SK-N-SH treated with all-trans-retinoic acid at 6 μM for 48 hours (cell line): ENCODE measurements at regions not wholly inside any gene's neighbourhood (a gene's known extent, or its start where the extent isn't known, plus 50 kb on each side); places are given as distances from the start of the nearest gene placed in this dataset.

Experiments used
- ATAC-seq: fragments of 200-7000 bp; cut with Tn5 transposase; 3 replicates; pipeline ENCODE4 v1.9.1; 2020; ENCODE audit warnings: mild to moderate bottlenecking, moderate library complexity
- ARNTL ChIP-seq: fragments of 450-650 bp; formaldehyde crosslinking; IDR thresholded peaks from 2 replicates; pipeline ENCODE4 v1.5.0; 2020; ENCODE audit warnings: low read depth, mild to moderate bottlenecking, moderate library complexity, borderline replicate concordance
- BACH2 ChIP-seq: fragments of 250-450 bp; sonication (Bioruptor Pico); IDR thresholded peaks from 2 replicates; pipeline ENCODE4 v1.9.0; 2021; ENCODE audit warnings: mild to moderate bottlenecking, borderline replicate concordance
- CSDC2 ChIP-seq: fragments of 250-450 bp; sonication (Bioruptor Pico); IDR thresholded peaks from 2 replicates; pipeline ENCODE4 v1.5.0; 2020; ENCODE audit warnings: mild to moderate bottlenecking, moderate library complexity
- ESRRG ChIP-seq: fragments of 250-450 bp; sonication (Bioruptor Pico); IDR thresholded peaks from 2 replicates; pipeline ENCODE4 v1.6.1; 2021; ENCODE audit warnings: mild to moderate bottlenecking
- GLIS3 ChIP-seq: fragments of 250-450 bp; sonication (Bioruptor Pico); IDR thresholded peaks from 2 replicates; pipeline ENCODE4 v1.5.0; 2020; ENCODE audit warnings: mild to moderate bottlenecking, moderate library complexity
- ISL1 ChIP-seq: fragments of 250-450 bp; sonication (Bioruptor Pico); IDR thresholded peaks from 2 replicates; pipeline ENCODE4 v2.1.2; 2022; ENCODE audit warnings: mild to moderate bottlenecking, moderate library complexity
- OSR1 ChIP-seq: fragments of 250-450 bp; sonication (Bioruptor Pico); IDR thresholded peaks from 2 replicates; pipeline ENCODE4 v1.8.0; 2022; ENCODE audit warnings: moderate library complexity, mild to moderate bottlenecking, inconsistent platforms
- PPARA ChIP-seq: fragments of 250-450 bp; sonication (Bioruptor Pico); IDR thresholded peaks from 2 replicates; pipeline ENCODE4 v1.5.0; 2020; ENCODE audit warnings: mild to moderate bottlenecking, borderline replicate concordance
- RARB ChIP-seq: fragments of 250-450 bp; sonication (Bioruptor Pico); IDR thresholded peaks from 2 replicates; pipeline ENCODE4 v1.8.0; 2021; ENCODE audit warnings: mild to moderate bottlenecking, moderate library complexity
- SNAI2 ChIP-seq: fragments of 250-450 bp; sonication (Bioruptor Pico); IDR thresholded peaks from 2 replicates; pipeline ENCODE4 v1.5.0; 2020; ENCODE audit warnings: mild to moderate bottlenecking, moderate library complexity
- TCF4 ChIP-seq: fragments of 250-450 bp; sonication (Bioruptor Pico); IDR thresholded peaks from 2 replicates; pipeline ENCODE4 v1.8.0; 2021; ENCODE audit warnings: mild to moderate bottlenecking, moderate library complexity, borderline replicate concordance
- TOX ChIP-seq: fragments of 250-450 bp; sonication (Bioruptor Pico); IDR thresholded peaks from 2 replicates; pipeline ENCODE4 v1.8.0; 2021; ENCODE audit warnings: mild to moderate bottlenecking, moderate library complexity, borderline replicate concordance
- ZC3H10 ChIP-seq: fragments of 250-450 bp; sonication (Bioruptor Pico); IDR thresholded peaks from 2 replicates; pipeline ENCODE4 v1.5.1; 2021; ENCODE audit warnings: mild to moderate bottlenecking, moderate library complexity
- ZFP3 ChIP-seq: fragments of 250-450 bp; sonication (Bioruptor Pico); IDR thresholded peaks from 2 replicates; pipeline ENCODE4 v1.5.0; 2020; ENCODE audit warnings: mild to moderate bottlenecking, moderate library complexity
- ZFP30 ChIP-seq: fragments of 450-650 bp; formaldehyde crosslinking; IDR thresholded peaks from 2 replicates; pipeline ENCODE4 v1.5.0; 2022; ENCODE audit warnings: mild to moderate bottlenecking, moderate library complexity
- ZNF565 ChIP-seq: fragments of 450-650 bp; formaldehyde crosslinking; conservative IDR thresholded peaks from 2 replicates; pipeline ENCODE4 v1.5.0; 2020; ENCODE audit warnings: low read depth, mild to moderate bottlenecking, moderate library complexity
- ZNF70 ChIP-seq: fragments of 450-650 bp; formaldehyde crosslinking; IDR thresholded peaks from 2 replicates; pipeline ENCODE4 v1.5.0; 2020; ENCODE audit warnings: mild to moderate bottlenecking, moderate library complexity
- ZNF8 ChIP-seq: fragments of 450-650 bp; formaldehyde crosslinking; IDR thresholded peaks from 2 replicates; pipeline ENCODE4 v1.5.0; 2020; ENCODE audit warnings: mild to moderate bottlenecking, moderate library complexity
- TF ChIP-seq, protein P1 (sequence below): fragments of 250-450 bp; sonication (Bioruptor Pico); IDR thresholded peaks from 2 replicates; pipeline ENCODE4 v1.8.0; 2020; ENCODE audit warnings: mild to moderate bottlenecking, moderate library complexity, borderline replicate concordance
- TF ChIP-seq, protein P2 (sequence below): fragments of 250-450 bp; sonication (Bioruptor Pico); IDR thresholded peaks from 2 replicates; pipeline ENCODE4 v1.5.0; 2020; ENCODE audit warnings: mild to moderate bottlenecking, moderate library complexity
- TF ChIP-seq, protein P3 (sequence below): fragments of 250-450 bp; sonication (Bioruptor Pico); IDR thresholded peaks from 2 replicates; pipeline ENCODE4 v1.5.1; 2020; ENCODE audit warnings: low read depth, mild to moderate bottlenecking, moderate library complexity

DNA sequence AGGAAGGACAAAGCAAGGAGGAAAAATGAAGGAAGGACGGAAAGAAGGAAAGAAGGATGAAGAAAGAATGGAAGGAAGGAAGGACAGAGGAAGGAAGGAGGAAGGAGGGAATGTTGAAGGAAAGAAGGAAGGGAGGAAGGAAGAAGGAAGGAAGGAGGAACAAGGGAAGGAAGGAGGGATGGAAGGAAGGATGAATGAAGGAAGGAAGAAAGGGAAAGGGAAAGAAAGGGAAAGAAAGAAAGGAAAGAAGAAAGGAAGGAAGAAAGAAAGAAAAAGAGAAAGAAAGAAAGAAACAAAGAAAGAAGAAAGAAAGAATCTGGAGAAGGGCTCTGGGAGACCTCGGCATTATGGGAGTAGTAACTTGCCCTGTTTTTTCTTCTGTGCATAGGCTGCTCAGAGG lies 70.8 kb upstream of the SHISA3 start (continued):
- TF ChIP-seq, protein P1, sequence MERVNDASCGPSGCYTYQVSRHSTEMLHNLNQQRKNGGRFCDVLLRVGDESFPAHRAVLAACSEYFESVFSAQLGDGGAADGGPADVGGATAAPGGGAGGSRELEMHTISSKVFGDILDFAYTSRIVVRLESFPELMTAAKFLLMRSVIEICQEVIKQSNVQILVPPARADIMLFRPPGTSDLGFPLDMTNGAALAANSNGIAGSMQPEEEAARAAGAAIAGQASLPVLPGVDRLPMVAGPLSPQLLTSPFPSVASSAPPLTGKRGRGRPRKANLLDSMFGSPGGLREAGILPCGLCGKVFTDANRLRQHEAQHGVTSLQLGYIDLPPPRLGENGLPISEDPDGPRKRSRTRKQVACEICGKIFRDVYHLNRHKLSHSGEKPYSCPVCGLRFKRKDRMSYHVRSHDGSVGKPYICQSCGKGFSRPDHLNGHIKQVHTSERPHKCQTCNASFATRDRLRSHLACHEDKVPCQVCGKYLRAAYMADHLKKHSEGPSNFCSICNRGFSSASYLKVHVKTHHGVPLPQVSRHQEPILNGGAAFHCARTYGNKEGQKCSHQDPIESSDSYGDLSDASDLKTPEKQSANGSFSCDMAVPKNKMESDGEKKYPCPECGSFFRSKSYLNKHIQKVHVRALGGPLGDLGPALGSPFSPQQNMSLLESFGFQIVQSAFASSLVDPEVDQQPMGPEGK (CRISPR knock-in tag), result no peak
- TF ChIP-seq ZNF70 (CRISPR knock-in tag) (no peak), SNAI2 (CRISPR knock-in tag) (no peak), TCF4 (CRISPR knock-in tag) (no peak), ZC3H10 (CRISPR knock-in tag) (no peak), RARB (no peak), ESRRG (CRISPR knock-in tag) (no peak)
- TF ChIP-seq, protein P2, sequence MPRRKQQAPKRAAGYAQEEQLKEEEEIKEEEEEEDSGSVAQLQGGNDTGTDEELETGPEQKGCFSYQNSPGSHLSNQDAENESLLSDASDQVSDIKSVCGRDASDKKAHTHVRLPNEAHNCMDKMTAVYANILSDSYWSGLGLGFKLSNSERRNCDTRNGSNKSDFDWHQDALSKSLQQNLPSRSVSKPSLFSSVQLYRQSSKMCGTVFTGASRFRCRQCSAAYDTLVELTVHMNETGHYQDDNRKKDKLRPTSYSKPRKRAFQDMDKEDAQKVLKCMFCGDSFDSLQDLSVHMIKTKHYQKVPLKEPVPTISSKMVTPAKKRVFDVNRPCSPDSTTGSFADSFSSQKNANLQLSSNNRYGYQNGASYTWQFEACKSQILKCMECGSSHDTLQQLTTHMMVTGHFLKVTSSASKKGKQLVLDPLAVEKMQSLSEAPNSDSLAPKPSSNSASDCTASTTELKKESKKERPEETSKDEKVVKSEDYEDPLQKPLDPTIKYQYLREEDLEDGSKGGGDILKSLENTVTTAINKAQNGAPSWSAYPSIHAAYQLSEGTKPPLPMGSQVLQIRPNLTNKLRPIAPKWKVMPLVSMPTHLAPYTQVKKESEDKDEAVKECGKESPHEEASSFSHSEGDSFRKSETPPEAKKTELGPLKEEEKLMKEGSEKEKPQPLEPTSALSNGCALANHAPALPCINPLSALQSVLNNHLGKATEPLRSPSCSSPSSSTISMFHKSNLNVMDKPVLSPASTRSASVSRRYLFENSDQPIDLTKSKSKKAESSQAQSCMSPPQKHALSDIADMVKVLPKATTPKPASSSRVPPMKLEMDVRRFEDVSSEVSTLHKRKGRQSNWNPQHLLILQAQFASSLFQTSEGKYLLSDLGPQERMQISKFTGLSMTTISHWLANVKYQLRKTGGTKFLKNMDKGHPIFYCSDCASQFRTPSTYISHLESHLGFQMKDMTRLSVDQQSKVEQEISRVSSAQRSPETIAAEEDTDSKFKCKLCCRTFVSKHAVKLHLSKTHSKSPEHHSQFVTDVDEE (CRISPR knock-in tag), result no peak

DNA sequence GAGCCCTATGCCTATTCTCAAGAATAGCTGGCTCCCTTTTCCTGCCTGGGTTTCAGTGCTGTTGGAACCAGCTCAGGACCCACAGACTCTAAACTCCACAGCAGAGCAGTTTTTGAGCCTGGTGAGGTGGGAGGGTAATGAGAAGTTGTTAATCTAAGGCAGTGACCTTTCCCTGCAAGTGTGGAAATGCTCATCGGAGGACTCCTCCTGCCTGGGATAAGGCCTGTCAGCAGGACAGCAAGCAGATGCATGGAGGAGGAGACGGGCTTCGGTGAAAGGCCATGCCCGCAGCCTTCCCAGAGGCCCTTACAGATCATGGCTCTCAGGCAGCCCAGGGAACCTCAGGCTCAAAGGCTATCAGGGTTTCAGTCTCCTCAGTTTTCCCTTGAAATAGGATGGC lies 70.0 kb upstream of the SHISA3 start:
- TF ChIP-seq BACH2 (CRISPR knock-in tag) (no peak), GLIS3 (CRISPR knock-in tag) (no peak), OSR1 (CRISPR knock-in tag) (no peak), SNAI2 (CRISPR knock-in tag) (no peak), TCF4 (CRISPR knock-in tag) (no peak), TOX (CRISPR knock-in tag) (no peak), ISL1 (CRISPR knock-in tag) (no peak), RARB (no peak), ZFP30 (CRISPR knock-in tag) (no peak), CSDC2 (CRISPR knock-in tag) (no peak), ZNF565 (CRISPR knock-in tag) (no peak), ZNF70 (CRISPR knock-in tag) (no peak), ZNF8 (no peak), ZFP3 (no peak), ZC3H10 (CRISPR knock-in tag) (no peak), ARNTL (CRISPR knock-in tag) (no peak)
- TF ChIP-seq, protein P1 (CRISPR knock-in tag), result no peak
- TF ChIP-seq, all 23 proteins: peak for 0
- no peak for ATAC-seq

DNA sequence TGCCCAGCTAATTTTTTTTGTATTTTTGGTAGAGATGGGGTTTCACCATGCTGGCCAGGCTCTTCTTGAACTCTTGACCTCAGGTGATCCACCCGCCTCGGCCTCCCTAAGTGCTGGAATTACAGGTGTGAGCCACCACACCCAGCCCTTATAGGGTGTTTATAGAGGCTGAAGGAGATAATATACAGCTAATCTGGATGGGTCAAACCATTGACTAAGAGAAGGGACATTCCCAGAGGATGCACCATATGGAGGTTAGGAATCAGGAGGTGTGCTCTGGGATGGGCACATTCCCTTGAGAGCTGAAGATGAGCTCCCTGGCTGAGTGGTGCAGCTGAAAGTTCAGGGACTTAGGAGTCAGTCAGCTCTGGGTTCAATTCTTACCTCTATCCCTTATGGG lies 68.3 kb upstream of the SHISA3 start:
- no peak for ATAC-seq
- TF ChIP-seq ZFP3 (no peak), ZNF565 (CRISPR knock-in tag) (no peak), CSDC2 (CRISPR knock-in tag) (no peak), ARNTL (CRISPR knock-in tag) (no peak), SNAI2 (CRISPR knock-in tag) (no peak), ESRRG (CRISPR knock-in tag) (no peak), ISL1 (CRISPR knock-in tag) (no peak), TOX (CRISPR knock-in tag) (no peak), TCF4 (CRISPR knock-in tag) (no peak), BACH2 (CRISPR knock-in tag) (no peak), OSR1 (CRISPR knock-in tag) (no peak), ZC3H10 (CRISPR knock-in tag) (no peak)
- TF ChIP-seq, protein P3, sequence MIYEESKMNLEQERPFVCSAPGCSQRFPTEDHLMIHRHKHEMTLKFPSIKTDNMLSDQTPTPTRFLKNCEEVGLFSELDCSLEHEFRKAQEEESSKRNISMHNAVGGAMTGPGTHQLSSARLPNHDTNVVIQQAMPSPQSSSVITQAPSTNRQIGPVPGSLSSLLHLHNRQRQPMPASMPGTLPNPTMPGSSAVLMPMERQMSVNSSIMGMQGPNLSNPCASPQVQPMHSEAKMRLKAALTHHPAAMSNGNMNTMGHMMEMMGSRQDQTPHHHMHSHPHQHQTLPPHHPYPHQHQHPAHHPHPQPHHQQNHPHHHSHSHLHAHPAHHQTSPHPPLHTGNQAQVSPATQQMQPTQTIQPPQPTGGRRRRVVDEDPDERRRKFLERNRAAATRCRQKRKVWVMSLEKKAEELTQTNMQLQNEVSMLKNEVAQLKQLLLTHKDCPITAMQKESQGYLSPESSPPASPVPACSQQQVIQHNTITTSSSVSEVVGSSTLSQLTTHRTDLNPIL (CRISPR knock-in tag), result no peak

DNA sequence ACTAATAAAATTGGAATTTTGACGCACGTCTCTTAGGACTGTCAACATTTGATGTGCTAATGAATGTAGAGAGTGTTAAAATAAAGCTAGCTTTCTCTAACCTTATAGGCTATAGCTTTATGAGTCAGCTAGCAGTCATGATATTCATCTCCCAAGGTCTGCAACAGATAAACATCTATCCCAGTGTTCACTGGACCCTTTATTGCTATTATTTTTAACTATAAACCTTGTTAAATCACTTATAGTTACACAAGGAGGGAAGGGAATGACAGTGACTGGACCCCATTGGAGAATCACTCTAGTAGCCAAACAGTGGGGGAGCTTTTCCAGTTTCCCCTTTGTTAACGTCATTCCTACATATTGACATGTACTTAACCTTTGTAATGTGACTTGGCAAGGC lies 67.9 kb upstream of the SHISA3 start:
- ATAC-seq, result no peak
- TF ChIP-seq TCF4 (CRISPR knock-in tag) (no peak), ZFP30 (CRISPR knock-in tag) (no peak), ESRRG (CRISPR knock-in tag) (no peak), ZNF565 (CRISPR knock-in tag) (no peak), BACH2 (CRISPR knock-in tag) (no peak), ZNF8 (no peak), ZNF70 (CRISPR knock-in tag) (no peak), PPARA (CRISPR knock-in tag) (no peak)
- TF ChIP-seq, protein P2 (CRISPR knock-in tag), result no peak
- TF ChIP-seq, protein P3 (CRISPR knock-in tag), result no peak
